ENCODE measurements at regions not wholly inside any gene's neighbourhood (a gene's known extent, or its start where the extent isn't known, plus 50 kb on each side); places are given as distances from the start of the nearest gene placed in this dataset.

DNA sequence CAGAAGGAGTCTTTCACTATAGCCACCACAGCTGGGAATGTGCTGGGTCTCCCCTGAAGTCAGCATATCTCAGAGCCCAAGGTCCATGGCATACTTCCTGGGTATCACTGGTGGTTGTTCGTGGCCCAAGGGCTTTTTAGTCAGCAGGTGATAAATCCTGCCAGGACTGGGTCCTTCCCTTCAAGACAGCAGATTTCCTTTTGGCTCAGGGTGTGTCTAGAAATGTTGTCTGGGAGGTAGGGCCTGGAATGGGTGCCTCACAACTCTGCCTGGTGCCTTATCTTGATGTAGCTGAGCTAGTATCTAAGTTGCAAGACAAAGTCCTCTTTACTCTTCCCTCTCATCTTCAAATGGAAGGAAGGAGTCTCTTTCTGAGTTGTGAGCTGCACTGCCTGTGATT is 102.4 kb upstream of the TMLHE start:
- Histone ChIP-seq H3K9me1 (ENCODE audit: control insufficient read depth, extremely low read depth, insufficient read depth, low read length) (no peaks in the 10 kb centered on the region), H3K4me1 (ENCODE audit: control insufficient read depth, extremely low read depth, insufficient read depth, low read length) (peaks cover 3% of the 10 kb centered on the region)

DNA sequence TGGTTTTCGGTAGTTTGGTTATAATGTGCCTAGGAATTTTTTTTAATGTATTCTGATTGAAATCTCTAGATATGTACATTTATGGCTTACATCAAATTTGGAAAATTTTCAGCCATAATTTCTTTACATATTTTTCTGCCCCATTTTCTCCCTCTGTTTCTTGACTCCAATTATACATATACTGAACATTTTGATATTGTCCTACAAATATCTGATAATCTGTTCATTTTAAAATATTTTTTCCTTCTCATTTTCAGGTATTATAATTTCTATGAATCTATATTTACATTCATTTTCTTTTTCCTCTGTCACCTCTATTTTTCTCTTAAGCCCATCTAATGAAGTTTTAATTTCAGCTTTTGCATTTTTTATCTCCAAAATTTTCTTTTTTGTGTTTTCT is 82.7 kb upstream of the TMLHE start:
- no peaks in the 10 kb centered on the region for H3K4me1 ChIP-seq (ENCODE audit: control insufficient read depth, extremely low read depth, insufficient read depth, low read length)
- no peak overlapping the region for H3K9ac ChIP-seq (ENCODE audit: control insufficient read depth, extremely low read depth, insufficient read depth, low read length)
- dilution Hi-C loops (cut with MboI; ENCODE audit: extremely low pct_ligation_motif_present, low sequenced_read_pairs), result no loop called here
- H3K36me3 ChIP-seq (ENCODE audit: control insufficient read depth in 2 of 2, extremely low read depth in 1 of 2, insufficient read depth in 2 of 2, low read length in 2 of 2), result no peaks in the 10 kb centered on the region
- no peaks in the 10 kb centered on the region for H3K9me1 ChIP-seq (ENCODE audit: control insufficient read depth, extremely low read depth, insufficient read depth, low read length)
- H3K4me2 ChIP-seq (ENCODE audit: control insufficient read depth, extremely low read depth, insufficient read depth, low read depth, low read length), result no peak overlapping the region
- TF ChIP-seq EZH2 (IDR thresholded peaks at IDR 0.05; ENCODE audit: low read length), result no peak
- TF ChIP-seq, protein P1, sequence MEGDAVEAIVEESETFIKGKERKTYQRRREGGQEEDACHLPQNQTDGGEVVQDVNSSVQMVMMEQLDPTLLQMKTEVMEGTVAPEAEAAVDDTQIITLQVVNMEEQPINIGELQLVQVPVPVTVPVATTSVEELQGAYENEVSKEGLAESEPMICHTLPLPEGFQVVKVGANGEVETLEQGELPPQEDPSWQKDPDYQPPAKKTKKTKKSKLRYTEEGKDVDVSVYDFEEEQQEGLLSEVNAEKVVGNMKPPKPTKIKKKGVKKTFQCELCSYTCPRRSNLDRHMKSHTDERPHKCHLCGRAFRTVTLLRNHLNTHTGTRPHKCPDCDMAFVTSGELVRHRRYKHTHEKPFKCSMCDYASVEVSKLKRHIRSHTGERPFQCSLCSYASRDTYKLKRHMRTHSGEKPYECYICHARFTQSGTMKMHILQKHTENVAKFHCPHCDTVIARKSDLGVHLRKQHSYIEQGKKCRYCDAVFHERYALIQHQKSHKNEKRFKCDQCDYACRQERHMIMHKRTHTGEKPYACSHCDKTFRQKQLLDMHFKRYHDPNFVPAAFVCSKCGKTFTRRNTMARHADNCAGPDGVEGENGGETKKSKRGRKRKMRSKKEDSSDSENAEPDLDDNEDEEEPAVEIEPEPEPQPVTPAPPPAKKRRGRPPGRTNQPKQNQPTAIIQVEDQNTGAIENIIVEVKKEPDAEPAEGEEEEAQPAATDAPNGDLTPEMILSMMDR (optimal IDR thresholded peaks at IDR 0.05 in 1 of 3, IDR thresholded peaks at IDR 0.05 in 1 of 3, conservative IDR thresholded peaks at IDR 0.05 in 1 of 3; ENCODE audit: extremely low read depth in 1 of 3, insufficient read depth in 2 of 3, low read length in 3 of 3), result no peak
- H3K79me2 ChIP-seq (ENCODE audit: control insufficient read depth, insufficient read depth, low read length), result no peaks in the 10 kb centered on the region
- DNase-seq (ENCODE audit: low read depth, low spot score) (no peak), FAIRE-seq (no peak)
- H3K27me3 ChIP-seq (ENCODE audit: control insufficient read depth, extremely low read depth, insufficient read depth, low read length), result no peaks in the 10 kb centered on the region
- no peaks in the 10 kb centered on the region for H4K20me1 ChIP-seq (ENCODE audit: control insufficient read depth, extremely low read depth, insufficient read depth, low read length)
- H3K9me3 ChIP-seq (ENCODE audit: control insufficient read depth, low read depth, low read length), result no peaks in the 10 kb centered on the region
- no peak overlapping the region for H3K27ac ChIP-seq (ENCODE audit: control insufficient read depth, insufficient read depth, low read length)
- no peak overlapping the region for H2AFZ ChIP-seq (ENCODE audit: control insufficient read depth, low read length)
- no peak overlapping the region for H3K4me3 ChIP-seq (ENCODE audit: control insufficient read depth in 2 of 3, extremely low read depth in 1 of 3, insufficient read depth in 2 of 3, low read depth in 1 of 3, low read length in 3 of 3)

More for the DNA sequence above, 102.4 kb upstream of the TMLHE start:
- no peak for DNase-seq (ENCODE audit: low read depth, low spot score)
- Histone ChIP-seq H3K27me3 (ENCODE audit: control insufficient read depth, extremely low read depth, insufficient read depth, low read length) (no peaks in the 10 kb centered on the region), H3K79me2 (ENCODE audit: control insufficient read depth, insufficient read depth, low read length) (no peaks in the 10 kb centered on the region), H2AFZ (ENCODE audit: control insufficient read depth, low read length) (no peak overlapping the region), H3K4me2 (ENCODE audit: control insufficient read depth, extremely low read depth, insufficient read depth, low read depth, low read length) (no peak overlapping the region), H3K27ac (ENCODE audit: control insufficient read depth, insufficient read depth, low read length) (no peak overlapping the region), H3K36me3 (ENCODE audit: control insufficient read depth in 2 of 2, extremely low read depth in 1 of 2, insufficient read depth in 2 of 2, low read length in 2 of 2) (no peaks in the 10 kb centered on the region), H3K9ac (ENCODE audit: control insufficient read depth, extremely low read depth, insufficient read depth, low read length) (no peak overlapping the region), H3K4me3 (ENCODE audit: control insufficient read depth in 2 of 3, extremely low read depth in 1 of 3, insufficient read depth in 2 of 3, low read depth in 1 of 3, low read length in 3 of 3) (no peak overlapping the region), H3K9me3 (ENCODE audit: control insufficient read depth, low read depth, low read length) (no peaks in the 10 kb centered on the region), H4K20me1 (ENCODE audit: control insufficient read depth, extremely low read depth, insufficient read depth, low read length) (no peaks in the 10 kb centered on the region)
- dilution Hi-C loops (cut with MboI; ENCODE audit: extremely low pct_ligation_motif_present, low sequenced_read_pairs), result no loop called here
- FAIRE-seq, result no peak
- TF ChIP-seq, protein P1 (optimal IDR thresholded peaks at IDR 0.05 in 1 of 3, IDR thresholded peaks at IDR 0.05 in 1 of 3, conservative IDR thresholded peaks at IDR 0.05 in 1 of 3; ENCODE audit: extremely low read depth in 1 of 3, insufficient read depth in 2 of 3, low read length in 3 of 3), result no peak
- TF ChIP-seq EZH2 (IDR thresholded peaks at IDR 0.05; ENCODE audit: low read length), result no peak
